ENCODE measurements at regions not wholly inside any gene's neighbourhood (a gene's known extent, or its start where the extent isn't known, plus 50 kb on each side); places are given as distances from the start of the nearest gene placed in this dataset.

DNA sequence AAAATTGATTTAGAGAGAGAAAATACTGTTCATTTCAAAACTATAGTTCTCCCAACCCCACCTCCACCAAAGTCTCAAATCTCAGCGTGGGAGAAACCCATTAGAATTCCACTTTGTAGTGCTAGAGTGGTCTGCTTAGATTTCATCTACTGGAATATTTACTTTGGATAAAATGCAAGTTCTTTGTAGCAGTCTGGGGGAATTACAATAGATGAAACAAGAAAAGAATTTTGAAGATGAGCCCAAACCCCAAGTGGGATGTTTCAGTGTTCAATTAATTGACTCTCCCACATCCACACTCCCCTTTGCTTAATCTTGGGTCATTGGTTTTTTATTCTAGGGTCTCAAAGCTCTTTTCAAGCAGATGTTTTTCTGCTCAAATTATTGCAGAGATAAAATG is 97.8 kb downstream of the RPL22L1 start:
- H3K4me1 ChIP-seq (ENCODE audit: insufficient read depth, low read length, poor library complexity, severe bottlenecking) = no peaks in the 10 kb centered on the region
- no TSS peak for BruUV-seq (replicated peaks)
- ChIA-PET POLR2A (ENCODE audit: low non-redundant PET) (interaction anchor here (0.6 kb wide), 1 partner anchor 43 kb away, joined by 3 read pairs; no protein-coding TSS in a partner anchor), CTCF (no interaction called here)
- H3K27me3 ChIP-seq (replicated peaks; ENCODE audit: insufficient read depth, low read depth, low read length, poor library complexity) = no peaks in the 10 kb centered on the region
- no peaks in the 10 kb centered on the region for H3K36me3 ChIP-seq (ENCODE audit: insufficient read depth, low read length, poor library complexity, severe bottlenecking)
- no peak overlapping the region for H3K27ac ChIP-seq (ENCODE audit: low read depth, low read length, poor library complexity, severe bottlenecking)
- no peaks in the 10 kb centered on the region for H3K9me3 ChIP-seq (ENCODE audit: low read depth, low read length, poor library complexity, severe bottlenecking)
- no peak overlapping the region for H3K4me3 ChIP-seq (ENCODE audit: low read depth, low read length, poor library complexity, severe bottlenecking)
- intact Hi-C loops (cut with micrococcal nuclease; ENCODE audit: unreplicated experiment) = no loop called here
- DNase-seq (ENCODE audit: low spot score) = no peak
- TF ChIP-seq CTCF (conservative IDR thresholded peaks at IDR 0.05; ENCODE audit: low read depth, low read length) (no peak), EZH2 (IDR thresholded peaks at IDR 0.05; ENCODE audit: borderline replicate concordance, low read depth, low read length, poor library complexity, severe bottlenecking) (no peak)

DNA sequence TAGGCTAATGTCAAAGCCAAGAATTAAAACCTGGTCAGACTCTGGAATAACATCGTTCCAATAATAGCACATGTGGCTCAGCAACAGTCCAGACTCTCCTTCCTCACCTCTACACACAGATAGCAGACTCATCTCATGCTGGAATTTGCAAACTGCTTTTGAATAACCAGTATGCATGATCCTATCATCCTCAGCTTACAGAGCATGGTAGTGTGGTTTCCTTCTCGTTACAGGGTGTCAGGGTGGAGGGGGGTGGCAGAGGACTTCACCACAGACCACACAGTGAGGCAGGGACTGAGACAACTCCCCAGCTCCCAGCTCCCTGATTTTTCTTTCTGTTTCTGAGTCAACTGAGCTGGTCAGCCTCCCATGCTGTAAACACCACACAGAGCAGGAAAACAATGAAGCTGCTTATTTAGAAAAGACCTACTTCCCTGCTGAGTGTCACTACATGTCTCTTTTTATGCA is 101.6 kb downstream of the RPL22L1 start:
- H3K36me3 ChIP-seq (ENCODE audit: insufficient read depth, low read length, poor library complexity, severe bottlenecking) = no peaks in the 10 kb centered on the region
- ChIA-PET CTCF (no interaction called here), POLR2A (ENCODE audit: low non-redundant PET) (no interaction called here)
- no peaks in the 10 kb centered on the region for H3K9me3 ChIP-seq (ENCODE audit: low read depth, low read length, poor library complexity, severe bottlenecking)
- no peak overlapping the region for H3K27ac ChIP-seq (ENCODE audit: low read depth, low read length, poor library complexity, severe bottlenecking)
- H3K4me1 ChIP-seq (ENCODE audit: insufficient read depth, low read length, poor library complexity, severe bottlenecking) = peaks cover 4% of the 10 kb centered on the region
- no peaks in the 10 kb centered on the region for H3K27me3 ChIP-seq (replicated peaks; ENCODE audit: insufficient read depth, low read depth, low read length, poor library complexity)
- TF ChIP-seq CTCF (conservative IDR thresholded peaks at IDR 0.05; ENCODE audit: low read depth, low read length) (no peak), EZH2 (IDR thresholded peaks at IDR 0.05; ENCODE audit: borderline replicate concordance, low read depth, low read length, poor library complexity, severe bottlenecking) (no peak)
- intact Hi-C loops (cut with micrococcal nuclease; ENCODE audit: unreplicated experiment) = no loop called here
- no TSS peak for BruUV-seq (replicated peaks)
- no peak overlapping the region for H3K4me3 ChIP-seq (ENCODE audit: low read depth, low read length, poor library complexity, severe bottlenecking)
- DNase-seq (ENCODE audit: low spot score) = no peak

GRCh38 chr3:170767576-170767941 is 102.4 kb downstream of the RPL22L1 start:
- peak; percentile 36 for DNase-seq (ENCODE audit: low spot score)
- intact Hi-C loops (cut with micrococcal nuclease; ENCODE audit: unreplicated experiment) = no loop called here
- no peaks in the 10 kb centered on the region for H3K9me3 ChIP-seq (ENCODE audit: low read depth, low read length, poor library complexity, severe bottlenecking)
- ChIA-PET POLR2A (ENCODE audit: low non-redundant PET) (no interaction called here), CTCF (no interaction called here)
- H3K4me3 ChIP-seq (ENCODE audit: low read depth, low read length, poor library complexity, severe bottlenecking) = no peak overlapping the region
- no peaks in the 10 kb centered on the region for H3K27me3 ChIP-seq (replicated peaks; ENCODE audit: insufficient read depth, low read depth, low read length, poor library complexity)
- H3K27ac ChIP-seq (ENCODE audit: low read depth, low read length, poor library complexity, severe bottlenecking) = no peak overlapping the region
- H3K36me3 ChIP-seq (ENCODE audit: insufficient read depth, low read length, poor library complexity, severe bottlenecking) = no peaks in the 10 kb centered on the region
- no TSS peak for BruUV-seq (replicated peaks)
- H3K4me1 ChIP-seq (ENCODE audit: insufficient read depth, low read length, poor library complexity, severe bottlenecking) = peaks cover 4% of the 10 kb centered on the region
- TF ChIP-seq CTCF (conservative IDR thresholded peaks at IDR 0.05; ENCODE audit: low read depth, low read length) (no peak), EZH2 (IDR thresholded peaks at IDR 0.05; ENCODE audit: borderline replicate concordance, low read depth, low read length, poor library complexity, severe bottlenecking) (no peak)

Measured in A673 (cell line).